GM21360 (cell line): ENCODE measurements at regions not wholly inside any gene's neighbourhood (a gene's known extent, or its start where the extent isn't known, plus 50 kb on each side); places are given as distances from the start of the nearest gene placed in this dataset.
"Not testable (repeated sequence)": the region's sequence is repeated elsewhere in the genome, so short reads cannot be mapped to it uniquely, and the experiment has no call there.

ENCODE experiments used
- ATAC-seq: cut with Tn5 transposase; IDR thresholded peaks from one replicate; pipeline ENCODE4 v1.9.1; 2021; ENCODE audit warnings: mild to moderate bottlenecking, moderate library complexity; ENCODE audit not compliant: unreplicated experiment

DNA sequence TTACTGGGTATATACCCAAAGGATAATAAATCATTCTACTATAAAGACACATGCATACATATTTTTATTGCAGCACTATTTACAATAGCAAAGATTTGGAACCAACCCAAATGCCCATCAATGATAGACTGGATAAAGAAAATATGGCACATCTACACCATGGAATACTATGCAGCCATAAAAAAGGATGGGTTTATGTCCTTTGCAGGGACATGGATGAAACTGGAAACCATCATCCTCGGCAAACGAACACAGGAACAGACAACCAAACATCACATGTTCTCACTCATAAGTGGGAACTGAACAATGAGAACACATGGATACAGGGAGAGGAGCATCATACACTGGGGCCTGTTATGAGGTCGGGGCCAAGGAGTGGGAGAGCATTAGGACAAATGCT lies 665.0 kb upstream of the KCNMB2 start:
- ATAC-seq = not testable (repeated sequence)

DNA sequence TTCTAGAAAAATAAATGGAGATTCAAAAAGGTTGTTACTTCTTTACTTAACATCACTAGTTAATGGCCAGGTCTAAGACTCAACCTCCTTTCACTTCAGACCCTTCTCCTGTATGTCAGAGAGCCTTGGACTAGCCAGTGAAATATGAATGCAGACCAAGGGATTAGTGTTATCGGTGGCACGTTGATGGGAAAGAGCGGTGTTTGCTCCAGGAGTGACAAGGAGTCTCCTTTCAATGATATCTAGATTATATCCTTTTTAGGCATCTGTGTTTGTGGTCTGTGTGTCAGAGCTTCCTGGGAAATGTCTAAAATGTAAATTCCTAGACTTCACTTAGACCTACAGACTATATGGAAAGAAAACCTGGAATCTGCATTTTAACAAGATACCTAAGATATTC lies 658.0 kb upstream of the KCNMB2 start:
- ATAC-seq = no peak

DNA sequence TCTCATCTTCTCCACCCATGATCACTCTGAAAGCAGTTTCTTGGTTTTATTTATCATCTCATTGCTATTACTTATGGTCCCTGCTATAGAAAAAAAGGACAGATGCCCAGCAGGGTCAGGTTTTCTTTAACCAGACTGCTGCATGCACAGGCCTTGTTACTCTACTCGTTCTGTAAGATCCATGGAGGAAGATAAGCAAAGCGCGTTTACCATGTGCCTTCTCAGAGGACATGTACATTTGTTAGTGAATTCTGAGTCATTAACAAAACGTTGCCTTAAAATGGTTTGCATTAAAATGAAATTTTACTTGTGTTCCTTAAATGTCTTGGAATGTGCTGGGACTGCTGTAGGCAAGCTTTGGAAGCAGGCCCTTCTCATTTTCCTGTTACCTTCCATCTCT lies 657.3 kb upstream of the KCNMB2 start:
- ATAC-seq = no peak

DNA sequence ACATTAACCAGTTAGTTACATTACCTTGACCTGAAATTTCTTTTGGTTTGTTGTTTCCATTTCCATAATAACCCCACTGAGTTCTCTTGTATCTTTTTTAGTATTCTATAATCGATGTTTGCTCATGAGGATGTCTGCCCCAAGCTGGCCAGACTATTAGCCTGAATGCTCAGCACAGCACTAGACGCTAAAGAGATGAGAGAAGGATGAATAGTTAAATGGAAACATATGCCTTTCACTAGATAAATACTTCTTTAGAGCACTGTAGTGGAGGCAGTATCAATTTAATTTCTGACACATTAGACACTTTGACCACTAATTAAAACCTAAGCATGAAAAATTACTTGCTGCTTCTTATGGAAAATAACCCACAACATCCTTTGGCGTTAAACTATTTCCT lies 654.9 kb upstream of the KCNMB2 start:
- ATAC-seq = no peak

DNA sequence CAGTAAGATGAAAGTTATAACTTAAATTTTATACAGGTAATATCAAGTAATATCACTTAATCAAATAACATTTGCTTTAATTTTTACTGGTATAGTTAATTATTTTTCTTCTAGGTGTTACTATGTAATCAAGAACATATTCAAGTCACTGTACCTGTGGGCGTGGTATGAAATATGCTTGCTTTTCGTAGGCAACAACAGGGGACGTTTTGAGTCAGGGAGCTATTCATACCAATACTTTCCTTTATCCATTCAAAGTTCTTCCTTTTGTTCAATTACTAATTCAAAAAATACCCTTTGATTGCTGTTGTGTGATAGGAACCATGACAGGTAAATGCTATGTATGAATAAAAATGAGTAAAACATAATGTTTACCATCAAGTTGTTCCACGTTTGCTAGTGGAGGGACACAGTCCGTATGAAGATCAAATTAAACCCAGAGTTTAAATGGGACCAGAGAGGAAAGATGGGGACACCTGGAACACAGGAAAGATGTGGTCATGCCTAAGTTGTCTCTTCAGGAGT lies 654.0 kb upstream of the KCNMB2 start:
- no peak for ATAC-seq

DNA sequence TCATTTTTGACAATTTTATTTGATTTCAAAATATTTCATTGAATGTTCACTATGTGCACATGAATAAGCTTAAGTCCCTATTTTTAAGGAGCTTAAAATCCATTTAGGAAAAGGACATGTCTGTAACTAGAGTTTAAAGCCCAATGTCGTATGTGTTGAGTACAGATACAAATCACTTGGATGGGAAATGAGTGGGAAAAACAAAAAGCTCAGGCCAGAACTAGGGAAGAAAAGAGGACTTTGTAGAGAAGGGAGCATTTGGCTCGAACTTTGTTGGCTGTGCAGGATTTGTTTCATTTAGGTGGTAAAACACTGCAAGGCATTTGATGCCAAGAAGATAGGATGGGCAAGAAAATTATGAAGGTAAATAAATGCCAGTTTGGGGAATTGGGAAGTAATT lies 653.1 kb upstream of the KCNMB2 start:
- ATAC-seq = no peak

DNA sequence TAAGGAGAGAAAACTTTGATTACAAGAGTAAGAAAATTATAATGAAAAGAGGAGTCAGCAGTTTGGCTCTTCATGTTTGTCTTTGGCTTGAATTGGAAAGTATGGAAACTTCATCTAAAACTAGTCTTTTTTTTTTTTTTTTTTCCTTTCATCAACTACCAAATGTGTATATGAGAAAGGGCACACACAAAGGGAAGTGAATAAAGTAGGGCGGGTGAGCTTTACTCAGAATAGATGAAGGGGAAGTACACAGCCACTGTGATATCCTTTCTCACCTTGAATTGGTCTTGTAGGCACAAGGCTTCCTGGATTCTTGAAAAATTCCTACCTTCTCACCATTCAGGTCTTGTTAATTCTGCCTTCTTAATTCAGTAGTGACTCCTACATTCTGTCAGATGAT lies 652.3 kb upstream of the KCNMB2 start:
- ATAC-seq = no peak

DNA sequence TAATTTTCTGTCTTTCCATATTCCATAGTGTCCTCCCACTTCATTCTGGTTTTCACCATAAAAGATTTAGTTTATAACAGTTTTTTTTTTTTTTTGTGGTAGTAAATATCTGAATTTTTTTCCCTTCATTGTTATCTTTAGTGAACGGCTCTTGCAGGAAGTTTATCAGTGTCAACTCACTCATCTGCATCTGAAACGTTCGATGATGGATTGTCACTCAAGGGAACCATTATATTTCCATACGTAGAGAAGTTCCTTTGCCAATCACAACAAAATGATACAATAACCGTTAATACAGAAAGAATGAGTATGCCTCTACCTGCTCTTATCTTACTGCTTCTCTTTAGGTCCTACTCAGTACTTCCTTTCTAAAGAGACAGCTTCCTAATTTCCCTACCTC lies 651.2 kb upstream of the KCNMB2 start:
- ATAC-seq = no peak

DNA sequence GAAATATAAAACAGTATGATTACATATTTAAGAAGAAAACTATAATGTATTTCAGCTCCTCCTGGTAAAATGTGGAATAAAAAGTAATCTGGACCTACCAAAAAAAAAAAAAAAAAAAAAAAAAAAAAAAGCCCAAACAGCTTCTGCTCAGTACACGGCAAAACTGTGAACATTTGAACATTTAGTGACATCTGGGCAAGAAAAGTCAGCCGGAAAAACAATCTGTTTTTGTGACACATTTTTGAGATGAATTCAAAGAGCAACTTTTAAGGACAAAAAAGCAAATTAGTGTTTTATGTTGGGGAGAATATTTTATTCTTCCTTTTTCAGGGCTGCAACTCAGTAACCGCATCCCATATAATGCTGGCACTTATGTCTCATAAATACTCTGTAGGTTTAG lies 649.7 kb upstream of the KCNMB2 start:
- ATAC-seq = no peak

DNA sequence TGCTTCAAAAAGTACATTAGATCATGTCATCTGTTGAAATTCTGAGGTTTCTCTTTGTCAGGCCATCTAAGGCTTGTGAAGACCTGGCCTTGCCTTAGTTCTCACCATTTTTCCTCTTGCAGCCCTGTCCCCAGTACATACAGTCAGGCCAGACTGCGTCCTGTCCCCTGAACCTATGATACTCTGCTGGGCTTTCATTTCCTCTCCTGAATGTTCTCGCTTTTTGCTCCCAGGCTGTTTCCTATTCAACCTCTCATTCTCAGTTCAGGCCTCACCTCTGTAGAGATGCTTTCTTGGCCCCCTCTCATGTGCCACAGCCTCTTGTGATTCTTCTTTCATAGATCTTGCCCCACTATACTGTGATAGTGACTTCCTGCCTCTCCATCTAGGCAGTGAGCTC lies 648.8 kb upstream of the KCNMB2 start:
- ATAC-seq = peak; percentile 54

DNA sequence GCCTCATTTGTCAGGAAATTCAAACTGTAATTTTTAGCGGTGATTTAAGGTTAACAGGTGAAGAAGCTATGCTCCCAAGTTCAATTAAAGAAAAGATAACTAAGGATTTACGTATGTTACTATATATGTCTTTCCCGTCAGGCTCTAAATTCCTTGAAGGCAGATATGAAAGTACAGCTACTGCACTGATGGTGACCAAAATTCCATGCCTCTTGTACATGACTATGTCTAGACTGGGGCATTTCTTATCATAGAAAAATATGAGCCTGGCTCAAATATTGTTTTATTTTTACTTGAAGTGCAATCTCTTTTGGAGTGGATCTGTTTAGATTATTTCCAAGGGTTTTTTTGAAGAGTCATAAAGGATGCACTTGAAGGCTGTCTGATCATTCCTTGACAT lies 647.1 kb upstream of the KCNMB2 start:
- ATAC-seq = no peak

DNA sequence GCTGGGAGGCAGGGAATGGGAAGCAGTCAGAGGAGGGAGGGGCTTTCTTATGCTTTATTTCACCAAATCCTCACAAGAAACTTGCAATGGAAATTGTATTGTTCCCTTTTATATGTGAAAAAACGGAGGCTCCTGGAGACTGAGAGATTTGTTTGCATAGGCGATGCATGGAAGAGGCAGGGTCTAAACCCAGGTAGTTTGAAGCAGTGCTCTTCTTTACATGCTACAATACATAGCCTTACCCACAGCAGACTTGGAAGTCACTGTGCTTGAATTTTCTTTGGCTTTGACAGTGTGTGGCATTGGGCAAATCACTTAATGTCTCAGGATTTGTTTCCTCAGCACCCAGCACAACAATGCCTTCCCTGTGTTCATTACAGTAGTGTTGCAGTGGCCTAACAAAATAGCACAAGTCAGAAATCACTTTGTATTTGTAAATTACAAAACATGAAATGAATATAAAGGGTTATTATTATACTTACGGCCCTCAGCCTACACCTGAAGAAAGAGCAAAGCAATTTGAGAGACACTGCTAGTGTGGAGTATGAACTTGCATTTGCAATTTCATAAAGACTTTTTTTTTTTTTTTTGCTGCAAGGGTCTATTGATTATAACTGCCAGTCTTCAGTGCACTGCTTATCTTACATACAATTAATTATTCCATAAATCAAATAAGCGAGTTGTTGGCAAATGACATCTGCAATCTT lies 646.4 kb upstream of the KCNMB2 start:
- ATAC-seq = no peak

DNA sequence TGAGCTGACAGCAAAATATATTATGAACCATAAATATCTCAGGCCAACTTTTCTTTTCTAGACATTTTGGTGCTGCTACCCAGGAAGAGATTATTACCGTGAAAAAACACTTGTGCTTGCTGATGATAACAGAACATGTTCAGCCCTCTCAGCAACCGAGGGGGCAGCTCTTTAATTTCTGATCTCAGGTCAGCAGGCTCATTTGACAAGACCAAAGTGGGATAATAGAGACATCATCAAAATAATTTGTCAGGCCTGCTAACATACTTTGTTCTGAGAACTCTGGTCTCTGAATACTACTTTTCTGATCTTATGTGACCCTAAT lies 645.9 kb upstream of the KCNMB2 start:
- no peak for ATAC-seq

DNA sequence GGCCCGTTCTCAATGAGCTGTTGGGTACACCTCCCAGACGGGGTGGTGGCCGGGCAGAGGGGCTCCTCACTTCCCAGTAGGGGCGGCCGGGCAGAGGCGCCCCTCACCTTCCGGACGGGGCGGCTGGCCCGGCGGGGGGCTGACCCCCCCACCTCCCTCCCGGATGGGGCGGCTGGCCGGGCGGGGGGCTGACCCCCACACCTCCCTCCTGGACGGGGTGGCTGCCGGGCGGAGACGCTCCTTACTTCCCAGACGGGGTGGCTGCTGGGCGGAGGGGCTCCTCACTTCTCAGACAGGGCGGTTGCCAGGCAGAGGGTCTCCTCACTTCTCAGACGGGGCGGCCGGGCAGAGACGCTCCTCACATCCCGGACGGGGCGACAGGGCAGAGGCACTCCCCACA lies 644.7 kb upstream of the KCNMB2 start:
- ATAC-seq = not testable (repeated sequence)

DNA sequence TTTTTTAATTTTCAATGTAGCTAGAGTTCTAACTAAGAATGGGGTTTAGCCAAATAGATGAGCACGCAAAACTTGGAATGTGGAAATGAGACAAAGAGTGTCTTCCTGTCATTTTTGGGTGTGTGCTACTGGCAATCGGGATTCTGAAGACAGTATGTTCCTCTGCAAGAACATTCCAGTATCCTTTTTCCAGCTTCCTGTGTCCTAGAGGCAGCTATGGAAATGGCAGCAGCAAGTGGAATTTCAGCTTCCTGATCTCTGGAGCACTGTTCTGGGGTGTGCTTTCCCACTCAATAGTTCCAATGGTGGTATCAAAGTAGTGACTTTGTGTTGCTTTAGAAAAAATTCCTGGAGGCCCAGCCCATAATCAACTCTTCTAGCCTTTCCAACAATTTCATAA lies 642.9 kb upstream of the KCNMB2 start:
- ATAC-seq = no peak

DNA sequence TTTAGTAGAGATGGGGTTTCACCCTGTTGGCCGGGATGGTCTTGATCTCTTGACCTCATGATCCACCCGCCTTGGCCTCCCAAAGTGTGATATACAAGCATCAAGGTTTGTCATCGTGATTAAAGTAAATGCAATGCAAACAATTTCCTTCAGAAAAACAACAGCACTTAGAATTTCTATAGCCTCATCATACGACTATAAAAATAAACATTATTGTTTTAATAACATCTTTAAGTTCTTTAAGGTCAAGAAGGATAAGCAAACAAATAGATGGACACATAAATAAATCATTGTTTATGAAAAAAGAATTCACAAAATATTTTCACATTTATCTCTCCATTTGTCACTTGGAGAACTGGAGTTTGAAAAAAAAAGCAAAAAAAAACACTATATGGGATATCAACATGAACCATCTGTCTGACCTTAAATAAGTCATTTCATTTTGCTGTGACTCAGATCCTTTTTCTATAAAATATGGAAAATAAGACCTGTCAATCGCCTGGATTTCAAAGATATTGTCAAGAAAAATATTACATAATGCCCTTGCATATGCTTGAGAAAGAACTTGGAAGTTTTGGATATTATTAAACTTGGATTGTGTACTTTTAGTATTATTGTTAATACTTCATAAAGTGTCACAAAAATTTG lies 642.0 kb upstream of the KCNMB2 start:
- ATAC-seq = no peak

DNA sequence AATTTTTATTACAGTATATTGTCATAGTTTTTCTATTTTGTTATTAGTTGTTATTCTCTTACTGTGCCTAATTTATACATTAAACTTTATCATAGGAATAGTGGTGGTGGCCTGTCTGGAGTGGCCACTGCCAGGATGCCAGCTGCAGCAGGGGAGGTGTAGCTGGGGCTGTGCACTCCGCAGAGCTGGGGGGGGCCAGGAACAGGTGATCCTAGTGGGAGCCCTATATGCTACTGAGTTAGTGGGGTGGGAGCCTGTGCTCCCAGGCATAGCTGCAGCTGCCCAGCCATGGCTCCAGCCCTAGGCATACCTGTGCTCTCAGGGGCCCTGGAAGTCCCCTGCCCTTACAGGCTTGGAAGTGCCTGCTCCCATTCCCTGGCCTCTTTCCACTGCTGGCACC lies 638.1 kb upstream of the KCNMB2 start:
- ATAC-seq = no peak

DNA sequence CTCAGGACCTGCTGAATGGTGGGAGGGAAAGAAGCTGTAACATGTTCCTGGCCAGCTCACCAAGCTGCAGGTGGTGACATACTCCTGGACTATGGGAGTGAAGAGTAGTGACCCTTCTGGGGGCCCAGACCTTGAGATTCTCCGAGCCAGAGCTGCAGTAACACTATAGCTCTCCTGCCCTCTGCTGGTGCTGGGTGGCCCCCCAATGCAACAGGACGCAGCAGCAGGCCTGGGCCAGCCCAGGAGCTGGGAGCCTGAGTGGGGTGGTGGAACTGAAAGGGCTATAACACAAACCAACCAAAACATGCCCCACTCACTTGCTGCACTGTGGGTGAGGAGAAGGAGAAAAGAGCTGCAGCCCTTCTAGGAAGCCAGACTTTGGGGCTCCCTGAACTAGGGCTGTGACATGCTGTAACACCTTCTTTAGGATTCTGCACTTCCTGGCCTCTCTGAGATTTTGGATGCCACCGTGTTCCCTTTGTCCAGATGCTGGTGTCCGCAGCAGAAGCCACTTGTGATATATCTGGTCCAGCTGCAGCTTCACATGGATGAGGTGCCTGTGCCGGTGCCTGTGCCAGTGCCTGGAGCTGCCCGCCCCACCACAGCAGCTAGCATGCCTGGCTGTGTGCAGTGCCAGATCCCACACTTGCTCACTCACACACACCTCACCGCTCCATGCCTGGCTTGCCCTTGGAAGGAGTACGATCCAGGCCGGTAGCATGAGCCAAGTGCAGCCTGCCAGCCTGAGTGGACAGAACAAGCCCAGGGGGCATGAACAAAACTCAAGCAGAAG lies 636.8 kb upstream of the KCNMB2 start:
- no peak for ATAC-seq

DNA sequence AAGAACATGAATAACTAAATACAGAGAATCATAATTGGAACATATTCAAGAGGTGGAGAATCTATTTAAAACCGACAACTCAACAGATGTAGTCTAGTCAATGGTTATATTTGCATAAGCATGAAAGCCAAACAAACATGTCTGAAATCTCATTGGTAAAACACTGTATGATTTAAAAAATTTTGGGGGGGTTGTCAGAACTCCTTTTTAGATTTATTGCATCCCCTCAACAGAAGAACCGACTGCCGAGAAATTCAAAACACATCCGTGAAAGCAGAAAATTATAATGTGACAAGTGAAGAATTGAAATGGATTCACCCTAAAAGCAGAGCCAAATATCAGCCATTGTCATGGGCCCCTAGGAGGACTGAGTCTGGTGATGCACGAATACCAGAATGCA lies 633.4 kb upstream of the KCNMB2 start:
- ATAC-seq = no peak

DNA sequence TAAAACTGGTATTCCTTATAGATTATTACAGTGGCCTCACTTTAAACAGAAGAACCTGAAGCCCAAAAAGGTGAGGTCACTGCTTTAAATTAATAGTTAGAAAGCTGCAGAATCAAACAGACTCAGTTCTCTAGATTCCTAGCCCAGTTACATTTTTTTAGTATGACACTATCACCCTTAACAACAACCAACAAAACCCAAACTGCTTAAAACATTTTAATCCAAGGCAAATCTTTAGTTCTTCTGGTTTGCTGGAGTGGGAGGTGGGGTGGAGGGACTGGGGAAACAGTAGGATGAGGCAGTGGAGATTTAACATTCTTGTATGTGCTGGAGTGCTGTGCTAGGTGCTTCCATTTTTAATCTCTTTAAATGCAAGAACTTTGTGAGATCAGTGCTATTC lies 631.6 kb upstream of the KCNMB2 start:
- ATAC-seq = no peak

DNA sequence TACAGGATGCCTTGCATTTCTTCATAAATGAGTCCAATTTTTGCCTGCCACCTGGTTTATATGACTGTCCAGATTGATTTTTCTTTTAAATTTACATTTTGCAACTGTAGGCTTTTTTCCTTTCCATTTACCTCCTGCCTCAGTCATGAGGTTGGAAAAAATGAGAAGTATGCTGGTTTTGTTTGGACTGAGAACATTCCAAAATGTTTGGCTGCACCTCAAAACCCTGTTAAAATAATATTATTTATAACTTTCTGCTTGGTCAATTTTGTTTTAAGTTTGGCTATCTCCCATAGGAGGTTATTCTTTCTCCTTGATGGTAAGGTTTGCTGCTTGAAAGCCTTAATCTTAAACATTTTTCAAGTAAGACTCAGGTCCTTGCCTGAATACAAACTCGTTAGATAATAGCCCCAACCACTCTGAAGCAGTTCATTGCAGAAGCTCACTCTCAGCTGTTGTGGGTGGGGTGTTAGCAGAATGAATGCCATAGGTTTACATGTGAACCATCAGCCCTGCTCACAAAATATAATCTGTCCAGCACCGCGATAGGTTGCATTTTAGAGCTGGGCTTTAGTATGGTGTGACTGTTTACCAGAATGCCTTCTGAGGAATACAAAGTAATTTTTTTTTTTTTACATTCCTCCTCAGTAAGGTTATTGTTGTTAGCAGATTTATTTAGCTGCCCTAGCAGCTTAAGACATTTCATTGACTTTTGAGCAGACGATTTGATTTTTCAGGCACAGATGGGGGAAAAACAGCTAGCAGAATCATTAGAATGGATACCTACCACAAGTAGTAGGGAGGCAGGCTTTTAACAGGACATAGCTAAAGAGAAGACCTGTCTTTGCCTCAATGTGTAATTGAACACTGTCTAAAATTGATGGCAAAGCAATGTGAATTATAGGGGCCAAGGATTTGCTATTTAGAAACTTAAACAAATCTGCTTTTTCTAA lies 630.8 kb upstream of the KCNMB2 start:
- no peak for ATAC-seq
